ENCODE measurements at regions not wholly inside any gene's neighbourhood (a gene's known extent, or its start where the extent isn't known, plus 50 kb on each side); places are given as distances from the start of the nearest gene placed in this dataset.

GRCh38 chr3:152037297-152037696 lies 163.9 kb downstream of the SUCNR1 start:
- TF ChIP-seq EZH2 (IDR thresholded peaks at IDR 0.05; ENCODE audit: insufficient read depth, poor library complexity, severe bottlenecking) (no peak), EZH2phosphoT487 (IDR thresholded peaks at IDR 0.05; ENCODE audit: insufficient read depth, low read depth) (no peak)

Data from GM23248 (cell line).